SK-N-SH treated with all-trans-retinoic acid at 6 μM for 48 hours (cell line): ENCODE measurements at regions not wholly inside any gene's neighbourhood (a gene's known extent, or its start where the extent isn't known, plus 50 kb on each side); places are given as distances from the start of the nearest gene placed in this dataset.

Source experiments
- GLIS3 ChIP-seq: fragments of 250-450 bp; sonication (Bioruptor Pico); IDR thresholded peaks from 2 replicates; pipeline ENCODE4 v1.5.0; 2020; ENCODE audit warnings: mild to moderate bottlenecking, moderate library complexity
- ISL1 ChIP-seq: fragments of 250-450 bp; sonication (Bioruptor Pico); IDR thresholded peaks from 2 replicates; pipeline ENCODE4 v2.1.2; 2022; ENCODE audit warnings: mild to moderate bottlenecking, moderate library complexity
- OSR1 ChIP-seq: fragments of 250-450 bp; sonication (Bioruptor Pico); IDR thresholded peaks from 2 replicates; pipeline ENCODE4 v1.8.0; 2022; ENCODE audit warnings: moderate library complexity, mild to moderate bottlenecking, inconsistent platforms
- PATZ1 ChIP-seq: fragments of 250-450 bp; sonication (Bioruptor Pico); IDR thresholded peaks from 2 replicates; pipeline ENCODE4 v1.8.0; 2020; ENCODE audit warnings: mild to moderate bottlenecking, moderate library complexity, borderline replicate concordance
- RARB ChIP-seq: fragments of 250-450 bp; sonication (Bioruptor Pico); IDR thresholded peaks from 2 replicates; pipeline ENCODE4 v1.8.0; 2021; ENCODE audit warnings: mild to moderate bottlenecking, moderate library complexity
- TCF4 ChIP-seq: fragments of 250-450 bp; sonication (Bioruptor Pico); IDR thresholded peaks from 2 replicates; pipeline ENCODE4 v1.8.0; 2021; ENCODE audit warnings: mild to moderate bottlenecking, moderate library complexity, borderline replicate concordance
- TOX ChIP-seq: fragments of 250-450 bp; sonication (Bioruptor Pico); IDR thresholded peaks from 2 replicates; pipeline ENCODE4 v1.8.0; 2021; ENCODE audit warnings: mild to moderate bottlenecking, moderate library complexity, borderline replicate concordance
- ZNF70 ChIP-seq: fragments of 450-650 bp; formaldehyde crosslinking; IDR thresholded peaks from 2 replicates; pipeline ENCODE4 v1.5.0; 2020; ENCODE audit warnings: mild to moderate bottlenecking, moderate library complexity
- ZNF8 ChIP-seq: fragments of 450-650 bp; formaldehyde crosslinking; IDR thresholded peaks from 2 replicates; pipeline ENCODE4 v1.5.0; 2020; ENCODE audit warnings: mild to moderate bottlenecking, moderate library complexity

- no peak for TF ChIP-seq OSR1
- TF ChIP-seq RARB (CRISPR knock-in tag) = no peak
- no peak for TF ChIP-seq TCF4
- no peak for TF ChIP-seq TOX (CRISPR knock-in tag)
- no peak for TF ChIP-seq ZNF70
- no peak for TF ChIP-seq ZNF8 (CRISPR knock-in tag)
- TF ChIP-seq ISL1 (CRISPR knock-in tag) = no peak
- no peak for TF ChIP-seq GLIS3 (CRISPR knock-in tag)
- no peak for TF ChIP-seq PATZ1 (CRISPR knock-in tag)
Observed at GRCh38 chr4:124044330-124044729, 647.7 kb downstream of the SPRY1 start.
